ENCODE measurements at regions not wholly inside any gene's neighbourhood (a gene's known extent, or its start where the extent isn't known, plus 50 kb on each side); places are given as distances from the start of the nearest gene placed in this dataset.

GRCh38 chr13:82216165-82216564 lies 1666.1 kb downstream of the SLITRK1 start:
- 62 to 81% (median 72%) methylated on average over 1 of the region's 1 CpG for WGBS, 4 donors
- intact Hi-C loops (cut with DNase I), result no loop called here
- H3K27ac ChIP-seq, result no peak overlapping the region
- H3K9me3 ChIP-seq (replicated peaks in 1 of 3), result peaks cover 0 to 5% (median 0%) of the 10 kb centered on the region in 3 donors
- no peaks in the 10 kb centered on the region for H3K36me3 ChIP-seq (replicated peaks in 1 of 2)
- H3K27me3 ChIP-seq, result no peaks in the 10 kb centered on the region
- H3K4me3 ChIP-seq, result no peak overlapping the region
- no peaks in the 10 kb centered on the region for H3K4me1 ChIP-seq (replicated peaks in 1 of 2)
- no peak for DNase-seq
- TF ChIP-seq CTCF (IDR thresholded peaks at IDR 0.05) (no peak), POLR2A (IDR thresholded peaks at IDR 0.05) (no peak)

GRCh38 chr13:82214341-82214740 lies 1667.9 kb downstream of the SLITRK1 start:
- TF ChIP-seq POLR2A (IDR thresholded peaks at IDR 0.05), result no peak
- no peak for TF ChIP-seq CTCF (IDR thresholded peaks at IDR 0.05)
- DNase-seq, result no peak
- Histone ChIP-seq H3K9me3 (replicated peaks in 1 of 3) (peaks cover 0 to 5% (median 0%) of the 10 kb centered on the region in 3 donors), H3K4me1 (replicated peaks in 1 of 2) (no peaks in the 10 kb centered on the region), H3K4me3 (no peak overlapping the region), H3K36me3 (replicated peaks in 1 of 2) (no peaks in the 10 kb centered on the region), H3K27ac (no peak overlapping the region), H3K27me3 (no peaks in the 10 kb centered on the region)
- intact Hi-C loops (cut with DNase I), result no loop called here

GRCh38 chr13:82206241-82206640 lies 1676.0 kb downstream of the SLITRK1 start:
- intact Hi-C loops (cut with DNase I), result no loop called here
- WGBS, 4 donors, result 66 to 89% (median 73%) methylated on average over 3 to 6 of the region's 6 CpGs
- no peak for DNase-seq

GRCh38 chr13:82202398-82202797 lies 1679.9 kb downstream of the SLITRK1 start:
- H3K27me3 ChIP-seq, result no peaks in the 10 kb centered on the region
- no peak for DNase-seq
- H3K4me1 ChIP-seq (replicated peaks in 1 of 2), result no peaks in the 10 kb centered on the region
- no peak overlapping the region for H3K27ac ChIP-seq
- no peaks in the 10 kb centered on the region for H3K9me3 ChIP-seq (replicated peaks in 1 of 3)
- intact Hi-C loops (cut with DNase I), result no loop called here
- 45 to 61% (median 49%) methylated on average over 1 of the region's 1 CpG for WGBS, 4 donors
- no peaks in the 10 kb centered on the region for H3K36me3 ChIP-seq (replicated peaks in 1 of 2)
- TF ChIP-seq POLR2A (IDR thresholded peaks at IDR 0.05) (no peak), CTCF (IDR thresholded peaks at IDR 0.05) (no peak)
- H3K4me3 ChIP-seq, result no peak overlapping the region

More at GRCh38 chr13:82206241-82206640, 1676.0 kb downstream of the SLITRK1 start:
- TF ChIP-seq CTCF (IDR thresholded peaks at IDR 0.05) (no peak), POLR2A (IDR thresholded peaks at IDR 0.05) (no peak)
- Histone ChIP-seq H3K4me3 (no peak overlapping the region), H3K9me3 (replicated peaks in 1 of 3) (no peaks in the 10 kb centered on the region), H3K27ac (no peak overlapping the region), H3K36me3 (replicated peaks in 1 of 2) (no peaks in the 10 kb centered on the region), H3K27me3 (no peaks in the 10 kb centered on the region), H3K4me1 (replicated peaks in 1 of 2) (no peaks in the 10 kb centered on the region)
